Limb (tissue), 2 donors: ENCODE measurements at regions not wholly inside any gene's neighbourhood (a gene's known extent, or its start where the extent isn't known, plus 50 kb on each side); places are given as distances from the start of the nearest gene placed in this dataset.

ENCODE experiments used
- DNase-seq, 2 donors: peaks; one replicate each; pipeline ENCODE4 v3.0.0-alpha.2; 2016; ENCODE audit errors: extremely low spot score in 2 of 2

- no peak for DNase-seq
These were observed 587.3 kb downstream of the SEMA5A start for GRCh38 chr5:8958602-8959001.

- no peak for DNase-seq
These were observed 584.7 kb downstream of the SEMA5A start for GRCh38 chr5:8961219-8961618.

GRCh38 chr5:8961956-8962355 lies 583.9 kb downstream of the SEMA5A start:
- no peak for DNase-seq

- no peak for DNase-seq
These were observed 564.9 kb downstream of the SEMA5A start for GRCh38 chr5:8981016-8981415.

- DNase-seq: no peak
These were observed 564.4 kb downstream of the SEMA5A start for GRCh38 chr5:8981496-8981895.

- DNase-seq: no peak
These were observed 561.5 kb downstream of the SEMA5A start for GRCh38 chr5:8984386-8984785.
